PFSK-1 (cell line): ENCODE measurements at regions not wholly inside any gene's neighbourhood (a gene's known extent, or its start where the extent isn't known, plus 50 kb on each side); places are given as distances from the start of the nearest gene placed in this dataset.

Experiments
- FOXP2 ChIP-seq: optimal IDR thresholded peaks from 2 replicates; pipeline ENCODE3; 2011; ENCODE audit warnings: borderline replicate concordance, control low read depth, inconsistent platforms; ENCODE audit not compliant: insufficient read depth; ENCODE audit errors: extremely low read length, extremely low read depth
- POLR2AphosphoS5 ChIP-seq: IDR thresholded peaks from 2 replicates; pipeline ENCODE4 v1.6.1; 2012; ENCODE audit warnings: low read depth, mild to moderate bottlenecking, control low read depth, low read length, moderate library complexity
- SIN3A ChIP-seq: IDR thresholded peaks from 2 replicates; pipeline ENCODE4 v1.6.1; 2012; ENCODE audit warnings: mild to moderate bottlenecking, low read length, moderate library complexity, borderline replicate concordance; ENCODE audit not compliant: insufficient read depth
- TAF1 ChIP-seq: IDR thresholded peaks from 2 replicates; pipeline ENCODE4 v1.6.1; 2012; ENCODE audit warnings: low read length, control low read depth, borderline replicate concordance; ENCODE audit not compliant: insufficient read depth
- TF ChIP-seq, protein P1 (sequence below), 2 experiments: IDR thresholded peaks; 2 replicates each; pipeline versions ENCODE4 v1.6.1 to v1.8.0; 2011 to 2012; ENCODE audit warnings: low read depth in 2 of 2, low read length in 2 of 2, control low read depth in 1 of 2, inconsistent platforms in 1 of 2, mild to moderate bottlenecking in 1 of 2, moderate library complexity in 1 of 2; ENCODE audit not compliant: insufficient read depth in 1 of 2

DNA sequence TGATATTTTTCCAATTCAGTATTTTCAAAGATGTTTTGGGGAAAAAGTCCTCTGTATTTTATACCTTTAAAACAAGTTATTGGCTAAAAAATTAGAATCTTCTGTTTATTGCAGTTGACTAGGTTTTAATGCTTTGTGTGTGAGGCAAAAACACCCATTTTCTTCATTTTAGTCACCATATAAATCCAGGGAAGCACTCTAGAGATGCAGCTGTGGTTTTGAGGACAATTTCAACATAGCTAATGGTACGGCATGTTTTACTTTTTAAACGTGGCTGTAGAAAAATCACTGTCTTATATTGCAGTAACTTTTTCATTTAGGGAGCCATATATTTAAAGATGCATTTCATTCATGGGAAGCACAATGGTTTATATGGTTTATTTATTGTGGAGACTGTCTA, 129.1 kb upstream of the PITX2 start:
- TF ChIP-seq, protein P1, sequence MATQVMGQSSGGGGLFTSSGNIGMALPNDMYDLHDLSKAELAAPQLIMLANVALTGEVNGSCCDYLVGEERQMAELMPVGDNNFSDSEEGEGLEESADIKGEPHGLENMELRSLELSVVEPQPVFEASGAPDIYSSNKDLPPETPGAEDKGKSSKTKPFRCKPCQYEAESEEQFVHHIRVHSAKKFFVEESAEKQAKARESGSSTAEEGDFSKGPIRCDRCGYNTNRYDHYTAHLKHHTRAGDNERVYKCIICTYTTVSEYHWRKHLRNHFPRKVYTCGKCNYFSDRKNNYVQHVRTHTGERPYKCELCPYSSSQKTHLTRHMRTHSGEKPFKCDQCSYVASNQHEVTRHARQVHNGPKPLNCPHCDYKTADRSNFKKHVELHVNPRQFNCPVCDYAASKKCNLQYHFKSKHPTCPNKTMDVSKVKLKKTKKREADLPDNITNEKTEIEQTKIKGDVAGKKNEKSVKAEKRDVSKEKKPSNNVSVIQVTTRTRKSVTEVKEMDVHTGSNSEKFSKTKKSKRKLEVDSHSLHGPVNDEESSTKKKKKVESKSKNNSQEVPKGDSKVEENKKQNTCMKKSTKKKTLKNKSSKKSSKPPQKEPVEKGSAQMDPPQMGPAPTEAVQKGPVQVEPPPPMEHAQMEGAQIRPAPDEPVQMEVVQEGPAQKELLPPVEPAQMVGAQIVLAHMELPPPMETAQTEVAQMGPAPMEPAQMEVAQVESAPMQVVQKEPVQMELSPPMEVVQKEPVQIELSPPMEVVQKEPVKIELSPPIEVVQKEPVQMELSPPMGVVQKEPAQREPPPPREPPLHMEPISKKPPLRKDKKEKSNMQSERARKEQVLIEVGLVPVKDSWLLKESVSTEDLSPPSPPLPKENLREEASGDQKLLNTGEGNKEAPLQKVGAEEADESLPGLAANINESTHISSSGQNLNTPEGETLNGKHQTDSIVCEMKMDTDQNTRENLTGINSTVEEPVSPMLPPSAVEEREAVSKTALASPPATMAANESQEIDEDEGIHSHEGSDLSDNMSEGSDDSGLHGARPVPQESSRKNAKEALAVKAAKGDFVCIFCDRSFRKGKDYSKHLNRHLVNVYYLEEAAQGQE (IDR thresholded peaks at IDR 0.05; ENCODE audit: insufficient read depth in 1 of 2, low read depth in 2 of 2, low read length in 2 of 2) = no peak
- TF ChIP-seq SIN3A (no peak), POLR2AphosphoS5 (no peak), TAF1 (no peak), FOXP2 (no peak)

DNA sequence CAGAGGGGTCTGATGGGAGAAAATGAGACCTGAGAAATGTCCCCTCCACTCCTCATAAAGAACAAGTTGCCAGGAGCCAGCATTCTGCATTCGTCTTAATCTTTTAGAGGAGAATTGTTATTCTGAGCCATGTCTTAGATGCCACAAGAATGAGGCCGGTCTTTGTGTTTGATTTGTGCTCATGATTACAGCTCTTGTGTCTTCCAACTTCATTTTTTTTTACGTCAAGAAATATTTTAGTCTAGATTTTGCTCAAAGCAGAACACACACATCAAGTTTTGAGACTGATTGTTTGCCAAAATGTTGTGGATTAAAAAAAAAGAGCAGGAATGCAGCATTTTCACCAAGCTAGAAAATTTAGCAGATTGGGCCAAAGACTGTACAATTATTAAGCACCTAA, 130.6 kb upstream of the PITX2 start:
- no peak for TF ChIP-seq POLR2AphosphoS5
- no peak for TF ChIP-seq TAF1
- TF ChIP-seq, protein P1 (IDR thresholded peaks at IDR 0.05; ENCODE audit: insufficient read depth in 1 of 2, low read depth in 2 of 2, low read length in 2 of 2) = no peak
- no peak for TF ChIP-seq FOXP2
- TF ChIP-seq SIN3A = no peak

DNA sequence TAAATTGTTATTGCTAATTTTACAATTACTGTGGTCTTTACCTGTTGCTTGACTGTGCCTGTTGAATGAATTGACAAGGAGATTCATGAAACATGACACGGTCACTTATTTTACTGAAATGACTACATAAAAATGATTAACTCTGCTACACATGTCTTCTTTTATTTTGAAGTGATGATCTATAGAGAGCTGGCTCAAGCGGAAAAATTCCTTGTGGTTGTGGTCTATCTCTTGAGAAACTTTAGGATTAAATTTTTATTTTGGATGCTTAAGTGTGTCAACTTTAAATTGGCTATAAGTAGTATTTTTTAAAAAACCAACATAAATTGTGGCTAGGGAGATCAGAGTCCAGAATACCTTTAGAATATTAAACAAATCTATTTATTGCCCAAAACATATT, 131.8 kb upstream of the PITX2 start:
- TF ChIP-seq FOXP2 (no peak), SIN3A (no peak), POLR2AphosphoS5 (no peak), TAF1 (no peak)
- TF ChIP-seq, protein P1 (IDR thresholded peaks at IDR 0.05; ENCODE audit: insufficient read depth in 1 of 2, low read depth in 2 of 2, low read length in 2 of 2) = no peak

DNA sequence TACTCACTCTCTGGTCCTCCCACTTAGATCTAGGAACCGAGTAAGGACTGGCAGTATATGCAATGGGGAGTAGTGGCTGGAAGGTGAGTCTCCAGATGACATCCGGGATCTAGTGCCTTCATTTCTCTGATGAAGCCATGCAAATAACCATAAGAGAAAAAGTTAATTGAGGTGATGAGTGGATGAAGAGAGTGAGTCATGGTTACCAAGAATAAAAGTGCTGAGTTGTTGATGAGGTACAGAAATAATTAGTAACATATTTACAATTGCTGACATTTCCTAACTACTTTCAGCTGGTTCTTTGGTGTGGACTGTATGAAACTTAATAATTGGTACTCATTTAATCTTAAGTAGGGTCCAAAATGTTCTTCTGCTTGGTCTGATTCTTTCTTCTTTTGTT, 146.7 kb upstream of the PITX2 start:
- TF ChIP-seq POLR2AphosphoS5 (no peak), SIN3A (no peak), FOXP2 (no peak), TAF1 (no peak)
- TF ChIP-seq, protein P1 (IDR thresholded peaks at IDR 0.05; ENCODE audit: insufficient read depth in 1 of 2, low read depth in 2 of 2, low read length in 2 of 2) = no peak

DNA sequence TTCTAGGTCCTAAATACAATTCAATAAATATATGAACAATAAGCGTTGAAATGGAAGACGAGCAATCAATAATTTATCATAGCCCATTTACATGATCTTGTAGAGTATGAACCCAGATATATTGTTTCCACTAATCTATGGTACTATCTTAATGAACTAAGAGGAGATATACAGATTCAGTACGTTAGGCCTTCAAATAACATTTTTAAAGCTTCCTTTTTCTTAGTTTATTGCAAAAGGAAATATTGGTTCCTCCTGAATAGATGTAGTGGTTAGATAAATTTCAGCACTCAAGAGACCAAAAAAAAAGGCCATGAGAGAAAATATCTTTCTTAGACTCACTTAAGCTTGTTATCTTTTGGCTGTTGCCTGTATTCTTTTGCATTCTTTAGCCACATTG, 147.5 kb upstream of the PITX2 start:
- TF ChIP-seq, protein P1 (IDR thresholded peaks at IDR 0.05; ENCODE audit: insufficient read depth in 1 of 2, low read depth in 2 of 2, low read length in 2 of 2) = no peak
- TF ChIP-seq TAF1 = no peak
- no peak for TF ChIP-seq POLR2AphosphoS5
- no peak for TF ChIP-seq SIN3A
- no peak for TF ChIP-seq FOXP2
